Femur (tissue), 1 donor: ENCODE measurements at regions not wholly inside any gene's neighbourhood (a gene's known extent, or its start where the extent isn't known, plus 50 kb on each side); places are given as distances from the start of the nearest gene placed in this dataset.
"Not testable (repeated sequence)": the region's sequence is repeated elsewhere in the genome, so short reads cannot be mapped to it uniquely, and the experiment has no call there.

Experiments
- DNase-seq: peaks from one replicate; pipeline ENCODE4 v3.0.0-alpha.2; 2017

- no peak for DNase-seq
Observed at GRCh38 chr10:56298941-56299340, 62.1 kb downstream of the ZWINT start.

- no peak for DNase-seq
Observed at GRCh38 chr10:56296618-56297017, 64.4 kb downstream of the ZWINT start.

GRCh38 chr10:56288403-56288802 is 72.7 kb downstream of the ZWINT start:
- no peak for DNase-seq

GRCh38 chr10:56286096-56286495 is 75.0 kb downstream of the ZWINT start:
- no peak for DNase-seq

GRCh38 chr10:56279270-56279669 is 81.8 kb downstream of the ZWINT start:
- no peak for DNase-seq

GRCh38 chr10:56269181-56269580 is 91.9 kb downstream of the ZWINT start:
- DNase-seq = no peak

- no peak for DNase-seq
Observed at GRCh38 chr10:56266120-56266519, 94.9 kb downstream of the ZWINT start.

- DNase-seq = no peak
Observed at GRCh38 chr10:56258991-56259390, 102.1 kb downstream of the ZWINT start.

GRCh38 chr10:56258378-56258777 is 102.7 kb downstream of the ZWINT start:
- no peak for DNase-seq

GRCh38 chr10:56255298-56255697 is 105.8 kb downstream of the ZWINT start:
- no peak for DNase-seq

GRCh38 chr10:56240471-56240870 is 120.6 kb downstream of the ZWINT start:
- no peak for DNase-seq

- DNase-seq = no peak
Observed at GRCh38 chr10:56231436-56231835, 129.6 kb downstream of the ZWINT start.

- DNase-seq = no peak
Observed at GRCh38 chr10:56222237-56222636, 138.8 kb downstream of the ZWINT start.

- DNase-seq = no peak
Observed at GRCh38 chr10:56212951-56213350, 148.1 kb downstream of the ZWINT start.

GRCh38 chr10:56181607-56182006 is 179.5 kb downstream of the ZWINT start:
- no peak for DNase-seq

GRCh38 chr10:56178210-56178609 is 182.8 kb downstream of the ZWINT start:
- no peak for DNase-seq

- not testable (repeated sequence) for DNase-seq
Observed at GRCh38 chr10:56155091-56155513, 206.0 kb downstream of the ZWINT start.

- DNase-seq = no peak
Observed at GRCh38 chr10:56146806-56147205, 214.3 kb downstream of the ZWINT start.

- no peak for DNase-seq
Observed at GRCh38 chr10:56142092-56142728, 218.8 kb downstream of the ZWINT start.

GRCh38 chr10:56139405-56139804 is 221.7 kb downstream of the ZWINT start:
- DNase-seq = no peak

GRCh38 chr10:56135828-56136227 is 225.2 kb downstream of the ZWINT start:
- no peak for DNase-seq

- no peak for DNase-seq
Observed at GRCh38 chr10:56123247-56123646, 237.8 kb downstream of the ZWINT start.

GRCh38 chr10:56116684-56117083 is 244.4 kb downstream of the ZWINT start:
- DNase-seq = no peak

- DNase-seq = no peak
Observed at GRCh38 chr10:56109454-56109853, 251.6 kb downstream of the ZWINT start.

GRCh38 chr10:56104923-56105322 is 256.1 kb downstream of the ZWINT start:
- DNase-seq = no peak
